H9 (cell line): ENCODE measurements at regions not wholly inside any gene's neighbourhood (a gene's known extent, or its start where the extent isn't known, plus 50 kb on each side); places are given as distances from the start of the nearest gene placed in this dataset.

ENCODE experiments used
- DNase-seq: peaks from one replicate; pipeline ENCODE4 v3.0.0-alpha.2; 2017
- H2AFZ ChIP-seq: one replicate; pipeline ENCODE4 v1.6.1; 2013; ENCODE audit warnings: mild to moderate bottlenecking, low read length, control low read depth, moderate library complexity
- H2AK5ac ChIP-seq: 2 replicates; pipeline ENCODE4 v1.6.1; 2013; ENCODE audit warnings: low read length, control low read depth, mixed read lengths; ENCODE audit not compliant: insufficient read length
- H2BK120ac ChIP-seq: one replicate; pipeline ENCODE4 v1.6.1; 2013; ENCODE audit warnings: low read depth, mild to moderate bottlenecking, low read length, control low read depth, inconsistent platforms; ENCODE audit not compliant: poor library complexity, severe bottlenecking
- H2BK12ac ChIP-seq: 2 replicates; pipeline ENCODE4 v1.6.1; 2013; ENCODE audit warnings: low read length, control low read depth, mixed read lengths, low read depth; ENCODE audit not compliant: insufficient read length
- H2BK15ac ChIP-seq: 2 replicates; pipeline ENCODE4 v1.6.1; 2013; ENCODE audit warnings: low read depth, low read length, control low read depth
- H2BK20ac ChIP-seq: one replicate; pipeline ENCODE4 v1.6.1; 2013; ENCODE audit warnings: low read depth, mild to moderate bottlenecking, low read length, control low read depth, inconsistent platforms; ENCODE audit not compliant: poor library complexity, severe bottlenecking
- H2BK5ac ChIP-seq: 2 replicates; pipeline ENCODE4 v1.6.1; 2013; ENCODE audit warnings: low read length, control low read depth, mixed read lengths; ENCODE audit not compliant: insufficient read length
- H3K14ac ChIP-seq: 2 replicates; pipeline ENCODE4 v1.6.1; 2013; ENCODE audit warnings: low read length, control low read depth; ENCODE audit not compliant: insufficient read depth
- H3K18ac ChIP-seq: 2 replicates; pipeline ENCODE4 v1.6.1; 2013; ENCODE audit warnings: low read depth, mild to moderate bottlenecking, mixed read lengths, low read length, control low read depth; ENCODE audit not compliant: insufficient read length
- H3K23ac ChIP-seq: 2 replicates; pipeline ENCODE4 v1.6.1; 2013; ENCODE audit warnings: low read length, control low read depth, mixed read lengths, low read depth; ENCODE audit not compliant: insufficient read length
- H3K23me2 ChIP-seq: 2 replicates; pipeline ENCODE4 v1.6.1; 2013; ENCODE audit warnings: low read depth, mild to moderate bottlenecking, mixed read lengths, low read length, control low read depth; ENCODE audit not compliant: insufficient read length, poor library complexity, severe bottlenecking
- H3K27ac ChIP-seq: 2 replicates; pipeline ENCODE4 v1.5.1; 2013; ENCODE audit warnings: low read length, control low read depth, mixed read lengths, low read depth; ENCODE audit not compliant: insufficient read length
- H3K27me3 ChIP-seq: 2 replicates; pipeline ENCODE4 v1.6.1; 2013; ENCODE audit warnings: low read length, control low read depth, inconsistent platforms; ENCODE audit not compliant: insufficient read depth
- H3K4ac ChIP-seq: 2 replicates; pipeline ENCODE4 v1.6.1; 2013; ENCODE audit warnings: low read depth, mild to moderate bottlenecking, control low read depth, inconsistent platforms, low read length, moderate library complexity
- H3K4me1 ChIP-seq: 2 replicates; pipeline ENCODE4 v1.6.1; 2013; ENCODE audit warnings: low read length, control low read depth, inconsistent platforms; ENCODE audit not compliant: insufficient read depth
- H3K4me2 ChIP-seq: 2 replicates; pipeline ENCODE4 v1.6.1; 2013; ENCODE audit warnings: low read length, control low read depth, mixed read lengths; ENCODE audit not compliant: insufficient read length, insufficient read depth
- H3K56ac ChIP-seq: 2 replicates; pipeline ENCODE4 v1.6.1; 2013; ENCODE audit warnings: low read depth, mild to moderate bottlenecking, mixed read lengths, low read length, control low read depth; ENCODE audit not compliant: insufficient read length
- H3K79me1 ChIP-seq: 2 replicates; pipeline ENCODE4 v1.6.1; 2013; ENCODE audit warnings: low read depth, mild to moderate bottlenecking, moderate library complexity, low read length, control low read depth, inconsistent platforms; ENCODE audit not compliant: insufficient read depth, poor library complexity, severe bottlenecking
- H3K79me2 ChIP-seq: 2 replicates; pipeline ENCODE4 v1.6.1; 2013; ENCODE audit warnings: low read length, control low read depth, inconsistent platforms; ENCODE audit not compliant: insufficient read depth
- H3K9ac ChIP-seq: 2 replicates; pipeline ENCODE4 v1.6.1; 2013; ENCODE audit warnings: low read length, control low read depth, mixed read lengths; ENCODE audit not compliant: insufficient read length; ENCODE audit errors: extremely low read depth
- H3K9me3 ChIP-seq: one replicate; pipeline ENCODE4 v1.6.1; 2013; ENCODE audit warnings: low read depth, low read length, inconsistent platforms; ENCODE audit not compliant: control insufficient read depth
- H3T11ph ChIP-seq: one replicate; pipeline ENCODE4 v1.6.1; 2013; ENCODE audit warnings: mild to moderate bottlenecking, low read length, control low read depth, inconsistent platforms
- H4K20me1 ChIP-seq: one replicate; pipeline ENCODE4 v1.6.1; 2013; ENCODE audit not compliant: control insufficient read depth, insufficient read length, insufficient read depth
- H4K5ac ChIP-seq: 2 replicates; pipeline ENCODE4 v1.6.1; 2013; ENCODE audit warnings: low read depth, mild to moderate bottlenecking, mixed read lengths, low read length, control low read depth; ENCODE audit not compliant: insufficient read length
- H4K8ac ChIP-seq: replicated peaks from 2 replicates; pipeline ENCODE4 v1.6.1; 2013; ENCODE audit warnings: low read length, control low read depth, mixed read lengths, low read depth; ENCODE audit not compliant: insufficient read length
- H4K91ac ChIP-seq: 2 replicates; pipeline ENCODE4 v1.6.1; 2013; ENCODE audit warnings: low read depth, mild to moderate bottlenecking, moderate library complexity, mixed read lengths, low read length, control low read depth; ENCODE audit not compliant: insufficient read length
- H3K27ac Mint-ChIP-seq, 3 experiments: 2 replicates in 2 of 3; 3 replicates in 1 of 3; pipeline ENCODE4 v1.8.0; 2020 to 2021; ENCODE audit warnings: mixed read lengths in 3 of 3, mild to moderate bottlenecking in 1 of 3, moderate library complexity in 1 of 3
- H3K27me3 Mint-ChIP-seq: 2 replicates; pipeline ENCODE4 v1.8.0; 2021; ENCODE audit warnings: low read depth, mild to moderate bottlenecking, moderate library complexity, mixed read lengths
- H3K36me3 Mint-ChIP-seq, 3 experiments: 2 replicates in 2 of 3; 3 replicates in 1 of 3; pipeline ENCODE4 v1.8.0; 2020 to 2021; ENCODE audit warnings: low read depth in 3 of 3, mixed read lengths in 3 of 3; ENCODE audit not compliant: insufficient read depth in 1 of 3
- H3K4me1 Mint-ChIP-seq, 2 experiments: 2 replicates each; pipeline ENCODE4 v1.8.0; 2020; ENCODE audit warnings: mixed read lengths in 2 of 2
- H3K4me3 Mint-ChIP-seq, 2 experiments: 2 replicates in 1 of 2; 3 replicates in 1 of 2; pipeline ENCODE4 v1.8.0; 2020 to 2021; ENCODE audit warnings: mild to moderate bottlenecking in 2 of 2, mixed read lengths in 2 of 2, moderate library complexity in 1 of 2
- H3K9me3 Mint-ChIP-seq, 2 experiments: 2 replicates in 1 of 2; 3 replicates in 1 of 2; pipeline ENCODE4 v1.8.0; 2020; ENCODE audit warnings: mild to moderate bottlenecking in 2 of 2, mixed read lengths in 2 of 2, moderate library complexity in 1 of 2
- CTCF ChIP-seq: fragments of 200-600 bp; sonication (generic); conservative IDR thresholded peaks from 3 replicates; pipeline ENCODE4 v1.8.0; 2021; ENCODE audit warnings: antibody characterized with exemption, mild to moderate bottlenecking
- WGBS: extraction: QIAGEN DNeasy Blood & Tissue Kit; methylation state at CpG from one replicate; pipeline ENCODE4 v1.1.7; 2013; ENCODE audit warnings: missing lambda C conversion rate, low lambda C conversion rate, mixed read lengths; ENCODE audit not compliant: insufficient read length; ENCODE audit errors: extremely low coverage; 5-methylcytosine and 5-hydroxymethylcytosine counted together

- H3K18ac ChIP-seq = no peak overlapping the region
- no peaks in the 10 kb centered on the region for H3K27me3 Mint-ChIP-seq
- H4K20me1 ChIP-seq = no peaks in the 10 kb centered on the region
- H3K4ac ChIP-seq = no peak overlapping the region
- H3K36me3 Mint-ChIP-seq = no peaks in the 10 kb centered on the region
- no peak overlapping the region for H2BK120ac ChIP-seq
- H2BK15ac ChIP-seq = no peak overlapping the region
- TF ChIP-seq CTCF = no peak
- no peak overlapping the region for H3K27ac Mint-ChIP-seq
- no peak overlapping the region for H3K27ac ChIP-seq
- no peak for DNase-seq
- H3K14ac ChIP-seq = no peak overlapping the region
- no peak overlapping the region for H2AK5ac ChIP-seq
- H2BK12ac ChIP-seq = no peak overlapping the region
- no peak overlapping the region for H4K91ac ChIP-seq
- H3K27me3 ChIP-seq = no peaks in the 10 kb centered on the region
- no peak overlapping the region for H3K56ac ChIP-seq
- H2BK5ac ChIP-seq = no peak overlapping the region
- H4K5ac ChIP-seq = no peak overlapping the region
- H4K8ac ChIP-seq = no peak overlapping the region
- H3K4me2 ChIP-seq = no peak overlapping the region
- no peak overlapping the region for H2AFZ ChIP-seq
- no peaks in the 10 kb centered on the region for H3K79me2 ChIP-seq
- no peak overlapping the region for H3K4me3 Mint-ChIP-seq
- no peaks in the 10 kb centered on the region for H3K79me1 ChIP-seq
- H3T11ph ChIP-seq = no peak overlapping the region
- no peaks in the 10 kb centered on the region for H3K23me2 ChIP-seq
- no peaks in the 10 kb centered on the region for H3K9me3 ChIP-seq
- no peak overlapping the region for H3K23ac ChIP-seq
- H3K9me3 Mint-ChIP-seq = no peaks in the 10 kb centered on the region
- WGBS = no CpG with 5 or more reads among the region's 1 CpG
- H2BK20ac ChIP-seq = no peak overlapping the region
- H3K9ac ChIP-seq = no peak overlapping the region
- no peaks in the 10 kb centered on the region for H3K4me1 Mint-ChIP-seq
- H3K4me1 ChIP-seq = no peaks in the 10 kb centered on the region
These were observed 425.8 kb upstream of the KCNH7 start for GRCh38 chr2:163264341-163264740.
